MCF 10A (cell line): ENCODE measurements at regions not wholly inside any gene's neighbourhood (a gene's known extent, or its start where the extent isn't known, plus 50 kb on each side); places are given as distances from the start of the nearest gene placed in this dataset.
"Not testable (repeated sequence)": the region's sequence is repeated elsewhere in the genome, so short reads cannot be mapped to it uniquely, and the experiment has no call there.

Experiments used
- BruUV-seq: library from RNA; stranded (reverse); fragments of 400-500 nt; replicated peaks from 2 replicates; lab custom pipeline; 2021; lab: Mats Ljungman, UMichigan
- CTCF ChIA-PET: fragments of 300-600 bp; sonication (Branson Sonifier 250); formaldehyde crosslinking; extraction: SDS; loops from one replicate; lab custom pipeline; 2021; ENCODE audit warnings: antibody characterized with exemption, inconsistent platforms; lab: Yijun Ruan, JAX
- POLR2A ChIA-PET: fragments of 300-600, 350-650 bp; sonication (Branson Sonifier 250); formaldehyde crosslinking; extraction: SDS; loops from one replicate; lab custom pipeline; 2020; ENCODE audit warnings: antibody characterized with exemption, inconsistent platforms; lab: Yijun Ruan, JAX
- DNase-seq: peaks from one replicate; pipeline ENCODE4 v3.0.0-alpha.2; 2018; ENCODE audit not compliant: unreplicated experiment
- H3K27ac Mint-ChIP-seq: one replicate; pipeline ENCODE4 v1.8.0; 2022; ENCODE audit warnings: mild to moderate bottlenecking, low read depth, mixed read lengths; ENCODE audit not compliant: unreplicated experiment
- H3K27me3 Mint-ChIP-seq: one replicate; pipeline ENCODE4 v1.8.0; 2022; ENCODE audit warnings: mixed read lengths; ENCODE audit not compliant: insufficient read depth, unreplicated experiment
- H3K36me3 Mint-ChIP-seq: one replicate; pipeline ENCODE4 v1.8.0; 2022; ENCODE audit warnings: mild to moderate bottlenecking, moderate library complexity, mixed read lengths; ENCODE audit not compliant: insufficient read depth, unreplicated experiment
- H3K4me1 Mint-ChIP-seq: one replicate; pipeline ENCODE4 v1.8.0; 2022; ENCODE audit warnings: mixed read lengths; ENCODE audit not compliant: insufficient read depth, unreplicated experiment
- H3K4me3 Mint-ChIP-seq: one replicate; pipeline ENCODE4 v1.8.0; 2022; ENCODE audit warnings: mild to moderate bottlenecking, moderate library complexity, mixed read lengths; ENCODE audit not compliant: unreplicated experiment
- H3K9me3 Mint-ChIP-seq: one replicate; pipeline ENCODE4 v1.8.0; 2022; ENCODE audit warnings: mixed read lengths; ENCODE audit not compliant: unreplicated experiment
- intact Hi-C: fragments of 100-400 bp; cut with micrococcal nuclease; formaldehyde crosslinking; loops from 2 replicates; pipeline ENCODE4 v1.14.1; 2022
- TF ChIP-seq, protein P1 (sequence below): fragments of 200-600 bp; IDR thresholded peaks from one replicate; pipeline ENCODE4 v1.8.0; 2022; ENCODE audit warnings: antibody characterized with exemption, mild to moderate bottlenecking; ENCODE audit not compliant: unreplicated experiment

DNA sequence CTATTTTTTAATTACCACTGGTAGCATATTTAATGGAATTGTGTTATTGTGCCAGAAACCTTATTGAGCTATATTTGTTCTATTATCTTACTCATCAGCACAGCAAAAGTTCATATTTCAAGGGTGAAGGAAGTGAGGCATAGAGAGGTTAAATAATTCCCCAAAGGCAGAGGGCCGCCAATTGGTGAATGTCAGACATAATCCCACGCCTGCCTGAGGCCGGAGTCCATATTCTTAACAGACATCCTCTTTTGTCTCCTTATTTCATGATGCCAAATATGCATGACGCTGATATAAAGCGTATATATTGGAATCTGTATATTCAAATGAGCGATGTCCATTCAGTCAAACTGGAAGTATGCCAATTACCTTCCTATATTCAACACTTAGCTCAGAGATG, 505.0 kb upstream of the SLC35B3 start:
- CTCF ChIA-PET, result no interaction called here
- H3K27ac Mint-ChIP-seq, result no peak overlapping the region
- H3K9me3 Mint-ChIP-seq, result no peaks in the 10 kb centered on the region
- no peak overlapping the region for H3K4me3 Mint-ChIP-seq
- no peaks in the 10 kb centered on the region for H3K4me1 Mint-ChIP-seq
- BruUV-seq, result no TSS peak
- H3K36me3 Mint-ChIP-seq, result no peaks in the 10 kb centered on the region
- no peak for DNase-seq
- POLR2A ChIA-PET, result no interaction called here
- intact Hi-C loops, result no loop called here
- H3K27me3 Mint-ChIP-seq, result no peaks in the 10 kb centered on the region
- TF ChIP-seq, protein P1, sequence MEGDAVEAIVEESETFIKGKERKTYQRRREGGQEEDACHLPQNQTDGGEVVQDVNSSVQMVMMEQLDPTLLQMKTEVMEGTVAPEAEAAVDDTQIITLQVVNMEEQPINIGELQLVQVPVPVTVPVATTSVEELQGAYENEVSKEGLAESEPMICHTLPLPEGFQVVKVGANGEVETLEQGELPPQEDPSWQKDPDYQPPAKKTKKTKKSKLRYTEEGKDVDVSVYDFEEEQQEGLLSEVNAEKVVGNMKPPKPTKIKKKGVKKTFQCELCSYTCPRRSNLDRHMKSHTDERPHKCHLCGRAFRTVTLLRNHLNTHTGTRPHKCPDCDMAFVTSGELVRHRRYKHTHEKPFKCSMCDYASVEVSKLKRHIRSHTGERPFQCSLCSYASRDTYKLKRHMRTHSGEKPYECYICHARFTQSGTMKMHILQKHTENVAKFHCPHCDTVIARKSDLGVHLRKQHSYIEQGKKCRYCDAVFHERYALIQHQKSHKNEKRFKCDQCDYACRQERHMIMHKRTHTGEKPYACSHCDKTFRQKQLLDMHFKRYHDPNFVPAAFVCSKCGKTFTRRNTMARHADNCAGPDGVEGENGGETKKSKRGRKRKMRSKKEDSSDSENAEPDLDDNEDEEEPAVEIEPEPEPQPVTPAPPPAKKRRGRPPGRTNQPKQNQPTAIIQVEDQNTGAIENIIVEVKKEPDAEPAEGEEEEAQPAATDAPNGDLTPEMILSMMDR, result no peak

DNA sequence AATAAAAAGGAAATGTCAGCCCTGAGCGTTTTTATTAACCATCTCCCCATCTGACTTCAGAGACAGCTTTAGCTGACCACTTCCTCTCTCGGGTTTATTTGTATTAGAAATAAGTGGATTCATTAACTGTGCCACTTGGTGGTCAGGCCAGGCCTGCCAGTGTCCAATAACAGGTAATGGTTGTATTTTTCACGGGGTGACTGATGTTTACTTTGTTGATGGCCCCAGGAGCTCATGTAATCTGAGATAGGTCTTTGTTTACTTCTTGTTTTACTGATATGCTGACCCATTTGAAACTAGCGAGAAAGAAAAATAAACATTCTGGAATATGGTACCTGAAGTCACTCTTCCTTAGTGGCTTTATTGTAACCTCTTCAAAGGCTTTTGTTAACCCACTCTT, 504.3 kb upstream of the SLC35B3 start:
- no peak overlapping the region for H3K27ac Mint-ChIP-seq
- TF ChIP-seq, protein P1, result no peak
- intact Hi-C loops, result no loop called here
- no peak for DNase-seq
- no peaks in the 10 kb centered on the region for H3K27me3 Mint-ChIP-seq
- ChIA-PET POLR2A (no interaction called here), CTCF (no interaction called here)
- no TSS peak for BruUV-seq
- no peak overlapping the region for H3K4me3 Mint-ChIP-seq
- H3K9me3 Mint-ChIP-seq, result no peaks in the 10 kb centered on the region
- H3K4me1 Mint-ChIP-seq, result no peaks in the 10 kb centered on the region
- H3K36me3 Mint-ChIP-seq, result no peaks in the 10 kb centered on the region

DNA sequence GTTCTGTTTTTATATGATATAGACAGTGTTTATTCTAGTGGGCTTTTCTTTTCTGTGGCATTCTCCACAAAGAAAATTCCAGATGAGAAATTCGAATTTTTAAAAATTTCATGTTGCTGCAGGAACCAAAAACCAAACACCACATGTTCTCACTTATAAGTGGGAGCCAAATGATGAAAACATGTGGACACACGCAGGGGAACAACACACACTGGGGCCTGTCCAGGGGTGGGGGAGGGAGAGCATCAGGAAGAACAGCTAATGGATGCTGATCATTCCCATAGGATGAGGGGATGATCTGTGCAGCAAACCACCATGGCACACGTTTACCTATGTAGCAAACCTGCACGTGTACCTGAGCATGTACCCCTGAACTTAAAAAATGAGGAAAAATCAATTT, 499.0 kb upstream of the SLC35B3 start:
- DNase-seq, result no peak
- intact Hi-C loops, result no loop called here
- ChIA-PET POLR2A (no interaction called here), CTCF (interaction anchor here (0.5 kb wide), 1 partner anchor 307 kb away, joined by 4 read pairs; no protein-coding TSS in a partner anchor)
- H3K27ac Mint-ChIP-seq, result no peak overlapping the region
- TF ChIP-seq, protein P1, result no peak
- no peaks in the 10 kb centered on the region for H3K9me3 Mint-ChIP-seq
- H3K36me3 Mint-ChIP-seq, result no peaks in the 10 kb centered on the region
- no peaks in the 10 kb centered on the region for H3K4me1 Mint-ChIP-seq
- BruUV-seq, result no TSS peak
- no peaks in the 10 kb centered on the region for H3K27me3 Mint-ChIP-seq
- no peak overlapping the region for H3K4me3 Mint-ChIP-seq

DNA sequence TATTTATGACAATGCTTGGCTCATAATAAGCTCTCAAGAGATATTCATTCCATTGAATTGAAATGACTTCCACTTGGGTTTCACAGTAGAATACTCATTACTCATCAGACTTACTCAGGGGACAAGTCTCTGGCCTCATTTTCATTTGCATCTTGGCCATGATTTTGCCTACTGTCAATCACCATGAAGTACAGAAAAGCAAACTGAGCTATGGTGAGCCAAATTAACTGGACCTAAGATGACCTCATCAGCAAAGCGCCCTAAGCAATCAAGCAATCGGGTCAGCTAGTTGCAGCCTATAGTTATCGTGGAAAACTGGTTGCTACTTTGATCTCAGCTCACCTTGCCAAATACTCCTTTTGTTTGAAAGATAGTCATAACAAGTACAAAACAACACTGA, 494.7 kb upstream of the SLC35B3 start:
- TF ChIP-seq, protein P1, result no peak
- BruUV-seq, result no TSS peak
- DNase-seq, result no peak
- CTCF ChIA-PET, result interaction anchor here (0.6 kb wide), 2 partner anchors 12 to 454 kb away, joined by 3 read pairs; no protein-coding TSS in a partner anchor
- H3K27me3 Mint-ChIP-seq, result no peaks in the 10 kb centered on the region
- no peaks in the 10 kb centered on the region for H3K36me3 Mint-ChIP-seq
- no peaks in the 10 kb centered on the region for H3K9me3 Mint-ChIP-seq
- H3K27ac Mint-ChIP-seq, result no peak overlapping the region
- H3K4me3 Mint-ChIP-seq, result no peak overlapping the region
- intact Hi-C loops, result no loop called here
- POLR2A ChIA-PET, result interaction anchor here (1.6 kb wide), 1 partner anchor 13 kb away, joined by 4 read pairs; no protein-coding TSS in a partner anchor
- no peaks in the 10 kb centered on the region for H3K4me1 Mint-ChIP-seq

DNA sequence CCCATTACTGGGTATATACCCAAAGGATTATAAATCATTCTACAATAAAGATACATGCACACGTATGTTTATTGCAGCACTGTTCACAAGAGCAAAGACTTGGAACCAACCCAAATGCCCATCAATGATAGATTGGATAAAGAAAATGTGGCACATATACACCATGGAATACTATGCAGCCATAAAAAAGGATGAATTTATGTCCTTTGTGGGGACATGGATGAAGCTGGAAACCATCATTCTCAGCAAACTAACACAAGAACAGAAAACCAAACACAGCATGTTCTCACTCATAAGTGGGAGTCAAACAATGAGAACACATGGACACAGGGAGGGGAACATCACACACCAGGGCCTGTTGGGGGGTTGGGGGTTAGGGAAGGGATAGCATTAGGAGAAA, 484.9 kb upstream of the SLC35B3 start:
- H3K27ac Mint-ChIP-seq, CTCF ChIA-PET, H3K36me3 Mint-ChIP-seq, intact Hi-C loops, H3K4me1 Mint-ChIP-seq, H3K9me3 Mint-ChIP-seq, H3K4me3 Mint-ChIP-seq, BruUV-seq, H3K27me3 Mint-ChIP-seq, POLR2A ChIA-PET, DNase-seq: not testable (repeated sequence)
